Loucy (cell line): ENCODE measurements at regions not wholly inside any gene's neighbourhood (a gene's known extent, or its start where the extent isn't known, plus 50 kb on each side); places are given as distances from the start of the nearest gene placed in this dataset.

Experiments used
- CTCF ChIP-seq: fragments of 200-600 bp; sonication (generic); conservative IDR thresholded peaks from 2 replicates; pipeline ENCODE4 v1.5.1; 2014; ENCODE audit warnings: mild to moderate bottlenecking, antibody characterized with exemption, low read length
- EZH2phosphoT487 ChIP-seq: fragments of 200-600 bp; IDR thresholded peaks from 2 replicates; pipeline ENCODE4 v1.6.1; 2018; ENCODE audit warnings: antibody characterized with exemption, mild to moderate bottlenecking, moderate library complexity, borderline replicate concordance

GRCh38 chr2:198213253-198213652 lies 408.9 kb downstream of the PLCL1 start:
- no peak for TF ChIP-seq CTCF
- no peak for TF ChIP-seq EZH2phosphoT487
